Large intestine (tissue), 3 donors: ENCODE measurements at regions not wholly inside any gene's neighbourhood (a gene's known extent, or its start where the extent isn't known, plus 50 kb on each side); places are given as distances from the start of the nearest gene placed in this dataset.

ENCODE experiments used
- DNase-seq, 2 donors: peaks; one replicate each; pipeline versions ENCODE4 v3.0.0 to v3.0.0-alpha.2; 2013
- H3K27ac ChIP-seq: one replicate; pipeline ENCODE4 v1.5.1; 2013; ENCODE audit warnings: low read length
- H3K27me3 ChIP-seq: 2 replicates; pipeline ENCODE4 v1.6.1; 2013; ENCODE audit warnings: low read length; ENCODE audit not compliant: control insufficient read depth, insufficient read depth
- H3K36me3 ChIP-seq: 2 replicates; pipeline ENCODE4 v1.6.1; 2013; ENCODE audit warnings: low read length; ENCODE audit not compliant: control insufficient read depth, insufficient read depth
- H3K4me1 ChIP-seq: one replicate; pipeline ENCODE4 v1.6.1; 2013; ENCODE audit warnings: low read length; ENCODE audit not compliant: control insufficient read depth, insufficient read depth
- H3K4me3 ChIP-seq: one replicate; pipeline ENCODE4 v1.5.1; 2013; ENCODE audit warnings: low read length
- H3K9me3 ChIP-seq: one replicate; pipeline ENCODE4 v1.6.1; 2013; ENCODE audit warnings: mild to moderate bottlenecking, low read depth, low read length, moderate library complexity; ENCODE audit not compliant: control insufficient read depth
- WGBS: methylation state at CpG from one replicate; pipeline ENCODE4 v1.1.5; 2013; ENCODE audit warnings: low lambda C conversion rate; ENCODE audit not compliant: insufficient coverage; 5-methylcytosine and 5-hydroxymethylcytosine counted together

GRCh38 chr6:129943637-129944271 is 74.6 kb upstream of the L3MBTL3 start:
- H3K9me3 ChIP-seq, result no peaks in the 10 kb centered on the region
- DNase-seq, result no peak
- H3K27ac ChIP-seq, result no peak overlapping the region
- no peaks in the 10 kb centered on the region for H3K36me3 ChIP-seq
- H3K4me1 ChIP-seq, result no peaks in the 10 kb centered on the region
- peaks cover 22% of the 10 kb centered on the region for H3K27me3 ChIP-seq
- H3K4me3 ChIP-seq, result no peak overlapping the region
- 93% methylated on average over 3 of the region's 11 CpGs for WGBS

DNA sequence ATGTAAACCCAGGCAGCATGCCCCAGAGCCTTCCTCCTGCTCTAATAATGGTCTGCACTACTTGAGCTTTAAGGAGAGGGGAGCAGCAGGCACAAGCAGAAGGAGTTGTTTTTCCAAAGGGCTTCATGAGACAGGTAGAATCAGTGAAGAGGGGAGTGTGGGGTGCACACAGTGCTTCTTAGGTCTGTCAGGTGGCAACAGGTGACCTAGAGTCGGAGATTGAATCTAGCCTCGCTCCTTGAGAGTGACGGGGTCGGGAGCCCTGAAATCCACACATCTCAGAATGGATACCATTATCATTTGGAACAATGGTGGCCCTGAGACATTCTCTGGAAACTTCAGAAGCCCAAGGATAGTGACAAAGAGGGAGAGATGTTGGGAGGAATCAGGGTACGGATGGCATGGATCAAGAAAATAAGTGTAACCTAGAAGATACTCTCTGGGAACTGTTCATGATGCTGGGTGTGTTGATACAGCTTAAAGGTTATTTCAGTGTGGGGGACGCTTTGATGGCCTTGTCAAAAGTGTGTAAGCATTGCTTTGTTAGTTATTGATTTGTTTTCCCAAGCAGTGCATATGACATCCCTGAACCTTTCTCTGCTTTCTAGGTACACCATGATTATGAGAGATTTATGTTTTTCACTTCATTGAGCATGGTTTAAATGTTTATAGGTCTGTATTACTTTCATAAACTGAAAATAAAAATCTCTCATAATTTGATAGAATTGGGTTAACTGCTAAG is 77.8 kb upstream of the L3MBTL3 start:
- Histone ChIP-seq H3K9me3 (no peaks in the 10 kb centered on the region), H3K4me3 (no peak overlapping the region), H3K27ac (no peak overlapping the region), H3K36me3 (no peaks in the 10 kb centered on the region), H3K27me3 (peaks cover 18% of the 10 kb centered on the region), H3K4me1 (no peaks in the 10 kb centered on the region)
- DNase-seq, result no peak
- WGBS, result no CpG with 5 or more reads among the region's 6 CpGs

- Histone ChIP-seq H3K27ac (no peak overlapping the region), H3K4me1 (no peaks in the 10 kb centered on the region), H3K36me3 (no peaks in the 10 kb centered on the region), H3K27me3 (peaks cover 13% of the 10 kb centered on the region), H3K9me3 (no peaks in the 10 kb centered on the region), H3K4me3 (no peak overlapping the region)
- 100% methylated on average over 4 of the region's 8 CpGs for WGBS
- DNase-seq, result no peak
Measured at GRCh38 chr6:129938249-129939020, 77.3 kb upstream of the TMEM244 start.

DNA sequence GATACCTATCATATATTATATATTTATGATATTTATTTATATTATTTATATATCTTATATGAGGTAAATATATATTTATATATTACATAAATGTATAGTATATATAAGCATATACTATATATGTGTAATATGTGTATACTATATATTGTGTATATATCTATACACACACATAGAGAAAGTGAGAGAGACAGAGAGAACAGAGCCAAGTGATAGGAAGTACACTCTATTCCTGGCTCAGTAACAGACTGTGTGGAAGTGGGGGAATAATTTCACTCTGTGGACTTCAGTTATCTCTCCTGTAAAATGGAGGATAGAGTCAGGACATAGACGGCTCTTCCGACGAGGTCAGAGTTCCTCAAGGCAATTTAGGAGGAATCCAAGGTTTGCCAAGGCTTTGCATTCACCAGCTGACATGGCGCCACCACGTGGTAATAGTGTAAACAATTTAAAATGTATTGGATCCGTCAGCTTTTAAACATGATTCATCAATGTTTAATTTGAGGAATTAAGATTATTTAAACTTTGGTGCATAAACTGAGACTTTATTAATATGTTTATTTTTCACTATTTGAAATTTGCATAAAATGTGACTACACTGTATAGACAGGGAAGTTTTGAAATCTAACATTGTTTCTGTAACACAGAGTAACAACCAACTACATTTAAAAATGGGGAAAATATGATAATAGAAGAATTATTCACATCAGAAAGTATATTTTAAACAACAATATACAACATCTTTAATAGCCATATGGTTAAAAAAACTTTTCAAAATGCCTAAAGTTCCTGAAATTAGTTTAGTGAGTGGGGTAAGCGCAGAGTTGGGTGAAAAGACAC is 75.4 kb upstream of the TMEM244 start:
- H3K27ac ChIP-seq, result no peak overlapping the region
- no peaks in the 10 kb centered on the region for H3K4me1 ChIP-seq
- H3K27me3 ChIP-seq, result peaks cover 9% of the 10 kb centered on the region
- H3K4me3 ChIP-seq, result no peak overlapping the region
- peak; percentile 27 to 54 for DNase-seq
- H3K36me3 ChIP-seq, result no peaks in the 10 kb centered on the region
- WGBS, result 10% methylated on average over 4 of the region's 7 CpGs
- H3K9me3 ChIP-seq, result no peaks in the 10 kb centered on the region

- Histone ChIP-seq H3K36me3 (no peaks in the 10 kb centered on the region), H3K4me1 (no peaks in the 10 kb centered on the region), H3K9me3 (no peaks in the 10 kb centered on the region), H3K4me3 (no peak overlapping the region), H3K27ac (no peak overlapping the region), H3K27me3 (no peaks in the 10 kb centered on the region)
- WGBS, result 100% methylated on average over 1 of the region's 1 CpG
- no peak for DNase-seq
Measured at GRCh38 chr6:129932321-129932720, 71.2 kb upstream of the TMEM244 start.

DNA sequence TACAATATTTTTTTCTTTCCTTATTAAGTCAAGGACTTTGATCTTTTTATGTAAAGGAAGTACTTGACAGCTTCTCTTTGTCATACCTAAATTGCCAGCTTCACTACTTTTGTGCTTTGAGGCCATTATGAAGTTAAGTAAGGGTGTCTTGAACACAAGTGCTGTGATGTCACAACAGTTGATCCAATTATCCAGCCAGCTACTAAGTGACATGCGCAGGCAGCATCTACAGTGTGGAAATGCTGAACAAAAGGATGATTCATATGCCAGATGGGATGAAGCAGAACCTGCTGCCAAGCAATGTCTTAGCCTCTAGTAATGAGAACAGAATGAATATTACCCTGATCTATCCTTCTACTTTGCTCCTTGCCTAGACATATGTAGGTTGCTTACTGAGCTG is 68.3 kb upstream of the TMEM244 start:
- peak in 1 of 2 donors; percentile 35 for DNase-seq
- no peak overlapping the region for H3K4me3 ChIP-seq
- H3K36me3 ChIP-seq, result no peaks in the 10 kb centered on the region
- no CpG with 5 or more reads among the region's 1 CpG for WGBS
- no peaks in the 10 kb centered on the region for H3K4me1 ChIP-seq
- no peaks in the 10 kb centered on the region for H3K27me3 ChIP-seq
- H3K9me3 ChIP-seq, result no peaks in the 10 kb centered on the region
- H3K27ac ChIP-seq, result no peak overlapping the region

DNA sequence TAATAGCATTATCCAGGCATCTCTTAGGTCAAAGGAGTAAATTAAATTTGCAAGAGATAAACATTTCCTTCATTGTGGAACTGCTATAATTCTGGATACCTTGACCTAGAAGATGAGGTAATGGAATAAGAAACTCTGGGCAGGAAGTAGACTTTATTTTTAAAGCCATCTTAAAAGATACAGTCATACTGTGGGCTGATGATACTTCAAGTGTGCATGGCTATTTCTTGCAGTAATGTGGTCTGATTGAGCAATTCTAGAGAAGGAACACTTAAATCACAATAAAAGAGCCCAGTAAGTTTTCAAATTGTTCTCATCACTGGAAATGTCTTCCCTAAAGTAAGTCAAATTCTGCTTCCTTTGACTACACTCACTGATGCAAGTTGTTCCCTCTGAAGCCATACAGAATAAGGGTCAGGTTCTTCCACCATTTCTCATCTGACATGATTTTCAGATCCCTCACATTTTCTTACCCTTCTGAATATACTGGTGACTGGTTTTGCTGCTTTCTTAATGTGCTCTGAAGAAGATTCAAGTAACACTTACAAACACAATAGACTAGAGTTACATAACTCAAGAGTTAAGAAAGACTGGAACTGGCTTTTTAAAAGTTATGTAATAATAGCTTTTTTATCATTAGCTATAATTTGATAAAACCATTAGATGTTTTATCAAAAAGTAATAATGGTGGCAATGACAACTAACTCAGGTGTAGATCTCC is 62.6 kb upstream of the TMEM244 start:
- Histone ChIP-seq H3K27me3 (no peaks in the 10 kb centered on the region), H3K27ac (no peak overlapping the region), H3K9me3 (no peaks in the 10 kb centered on the region), H3K36me3 (no peaks in the 10 kb centered on the region), H3K4me1 (peaks cover 18% of the 10 kb centered on the region), H3K4me3 (no peak overlapping the region)
- no peak for DNase-seq

GRCh38 chr6:129921169-129921817 is 60.2 kb upstream of the TMEM244 start:
- peaks cover 18% of the 10 kb centered on the region for H3K4me1 ChIP-seq
- 17% methylated on average over 1 of the region's 3 CpGs for WGBS
- DNase-seq, result peak in 1 of 2 donors; percentile 36
- H3K36me3 ChIP-seq, result no peaks in the 10 kb centered on the region
- H3K9me3 ChIP-seq, result no peaks in the 10 kb centered on the region
- H3K4me3 ChIP-seq, result no peak overlapping the region
- H3K27ac ChIP-seq, result peak overlapping the region; percentile 62
- no peaks in the 10 kb centered on the region for H3K27me3 ChIP-seq

DNA sequence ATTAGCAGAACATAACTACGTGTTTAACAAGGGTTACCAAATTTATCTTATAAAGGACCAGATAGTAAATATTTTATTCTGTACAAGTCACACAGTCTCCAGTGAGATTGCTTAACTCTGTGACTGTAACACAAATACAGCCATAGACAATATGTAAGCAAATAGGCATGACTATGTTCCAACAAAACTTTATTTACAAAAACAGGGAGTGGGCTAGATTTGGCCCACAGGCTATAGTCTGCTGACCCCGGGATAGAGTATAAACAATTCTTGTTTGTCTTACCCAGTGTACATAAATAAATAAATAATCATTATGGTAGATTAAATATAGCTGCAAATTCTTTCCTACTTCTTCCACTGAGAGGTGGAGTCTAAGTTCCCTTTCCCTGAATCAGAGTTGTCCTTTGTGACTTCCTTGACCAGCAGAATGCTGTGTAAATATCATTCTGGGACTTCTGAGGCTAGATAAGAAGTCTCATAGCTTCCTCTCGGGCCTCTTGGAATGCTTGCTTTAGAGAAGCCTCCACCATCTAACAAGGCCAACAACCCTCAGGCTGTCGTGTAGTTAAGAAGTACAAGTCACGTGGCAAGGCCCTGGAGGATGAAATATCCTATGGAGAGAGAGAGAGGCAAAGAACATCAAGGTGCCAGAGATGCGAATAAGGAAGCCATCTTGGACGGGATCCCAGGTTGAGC is 59.1 kb upstream of the TMEM244 start:
- Histone ChIP-seq H3K4me3 (no peak overlapping the region), H3K36me3 (no peaks in the 10 kb centered on the region), H3K9me3 (no peaks in the 10 kb centered on the region), H3K27me3 (no peaks in the 10 kb centered on the region), H3K4me1 (peaks cover 18% of the 10 kb centered on the region), H3K27ac (peak overlapping the region; percentile 62)
- 90% methylated on average over 2 of the region's 7 CpGs for WGBS
- DNase-seq, result peak; percentile 78 to 88
